IMR-90 (cell line): ENCODE measurements at regions not wholly inside any gene's neighbourhood (a gene's known extent, or its start where the extent isn't known, plus 50 kb on each side); places are given as distances from the start of the nearest gene placed in this dataset.

Source experiments
- ATAC-seq: fragments of 200-7000 bp; cut with Tn5 transposase; 2 replicates; pipeline ENCODE4 v1.9.1; 2020; ENCODE audit warnings: low read depth, mild to moderate bottlenecking, moderate library complexity
- BruUV-seq: library from RNA; stranded (reverse); fragments of 400-500 nt; replicated peaks from 2 replicates; lab custom pipeline; 2021; lab: Mats Ljungman, UMichigan
- CTCF ChIA-PET: fragments of 300-600 bp; formaldehyde crosslinking; extraction: SDS; loops from one replicate; lab custom pipeline; 2021; ENCODE audit warnings: antibody characterized with exemption; lab: Yijun Ruan, JAX
- POLR2A ChIA-PET: fragments of 300-600 bp; sonication (Branson Sonifier 250); formaldehyde crosslinking; loops from one replicate; lab custom pipeline; 2022; ENCODE audit warnings: antibody characterized with exemption; ENCODE audit not compliant: unreplicated experiment; lab: Charles Lee
- DNase-seq: peaks from one replicate; pipeline ENCODE4 v3.0.0; 2013
- H2AFZ ChIP-seq: replicated peaks from 2 replicates; pipeline ENCODE3; 2013; ENCODE audit warnings: low read length, mild to moderate bottlenecking; ENCODE audit not compliant: poor library complexity
- H2AK5ac ChIP-seq: 2 replicates; pipeline ENCODE4 v1.6.1; 2013; ENCODE audit warnings: low read depth, low read length, inconsistent platforms
- H2AK9ac ChIP-seq: replicated peaks from 2 replicates; pipeline ENCODE3; 2013; ENCODE audit warnings: mild to moderate bottlenecking, low read depth, low read length, moderate library complexity; ENCODE audit not compliant: poor library complexity
- H2BK120ac ChIP-seq: 2 replicates; pipeline ENCODE4 v1.6.1; 2013; ENCODE audit warnings: low read depth, low read length, inconsistent platforms
- H2BK15ac ChIP-seq: 3 replicates; pipeline ENCODE4 v1.6.1; 2013; ENCODE audit warnings: low read depth, low read length, inconsistent platforms
- H2BK20ac ChIP-seq: 2 replicates; pipeline ENCODE4 v1.6.1; 2013; ENCODE audit warnings: low read depth, mild to moderate bottlenecking, inconsistent platforms, low read length, moderate library complexity
- H2BK5ac ChIP-seq: 2 replicates; pipeline ENCODE4 v1.6.1; 2013; ENCODE audit warnings: mild to moderate bottlenecking, low read depth, low read length, inconsistent platforms; ENCODE audit not compliant: poor library complexity, severe bottlenecking
- H3K14ac ChIP-seq: replicated peaks from 2 replicates; pipeline ENCODE4 v1.6.1; 2013; ENCODE audit warnings: low read depth, low read length, inconsistent platforms
- H3K18ac ChIP-seq: 2 replicates; pipeline ENCODE4 v1.6.1; 2013; ENCODE audit warnings: low read depth, low read length, control low read depth
- H3K23ac ChIP-seq: 2 replicates; pipeline ENCODE4 v1.6.1; 2013; ENCODE audit warnings: low read depth, low read length, inconsistent platforms
- H3K27ac ChIP-seq: 2 replicates; pipeline ENCODE4 v1.5.1; 2013; ENCODE audit warnings: mild to moderate bottlenecking, control low read depth, low read length; ENCODE audit not compliant: insufficient read depth
- H3K27me3 ChIP-seq: 2 replicates; pipeline ENCODE4 v1.6.1; 2013; ENCODE audit warnings: low read length; ENCODE audit not compliant: control insufficient read depth, insufficient read depth
- H3K36me3 ChIP-seq: 2 replicates; pipeline ENCODE4 v1.6.1; 2013; ENCODE audit warnings: low read length, mixed read lengths; ENCODE audit not compliant: control insufficient read depth, insufficient read depth
- H3K4ac ChIP-seq: 2 replicates; pipeline ENCODE4 v1.6.1; 2013; ENCODE audit warnings: low read depth, low read length, inconsistent platforms
- H3K4me1 ChIP-seq: 2 replicates; pipeline ENCODE4 v1.6.1; 2013; ENCODE audit warnings: low read length, mixed read lengths; ENCODE audit not compliant: control insufficient read depth, insufficient read depth
- H3K4me2 ChIP-seq: 2 replicates; pipeline ENCODE4 v1.6.1; 2013; ENCODE audit warnings: low read depth, mild to moderate bottlenecking, control low read depth, low read length, moderate library complexity
- H3K4me3 ChIP-seq: 2 replicates; pipeline ENCODE4 v1.5.1; 2013; ENCODE audit warnings: low read depth, mild to moderate bottlenecking, control low read depth, low read length, moderate library complexity; ENCODE audit not compliant: insufficient read depth
- H3K56ac ChIP-seq: 2 replicates; pipeline ENCODE4 v1.6.1; 2013; ENCODE audit warnings: low read length, inconsistent platforms; ENCODE audit not compliant: insufficient read depth; ENCODE audit errors: extremely low read depth
- H3K79me1 ChIP-seq, 2 experiments: 2 replicates each; pipeline ENCODE4 v1.6.1; 2013; ENCODE audit warnings: low read length in 2 of 2, inconsistent platforms in 1 of 2, low read depth in 1 of 2
- H3K9ac ChIP-seq: 2 replicates; pipeline ENCODE4 v1.6.1; 2013; ENCODE audit warnings: low read depth, low read length, control low read depth
- H3K9me1 ChIP-seq: 2 replicates; pipeline ENCODE4 v1.6.1; 2013; ENCODE audit warnings: low read length, inconsistent platforms; ENCODE audit not compliant: insufficient read depth
- H3K9me3 ChIP-seq: 2 replicates; pipeline ENCODE4 v1.6.1; 2013; ENCODE audit warnings: low read length; ENCODE audit not compliant: control insufficient read depth, insufficient read depth
- H4K20me1 ChIP-seq: 2 replicates; pipeline ENCODE4 v1.6.1; 2013; ENCODE audit warnings: low read length, inconsistent platforms; ENCODE audit not compliant: insufficient read depth
- H4K5ac ChIP-seq: 2 replicates; pipeline ENCODE4 v1.6.1; 2013; ENCODE audit warnings: mild to moderate bottlenecking, low read depth, low read length, control low read depth
- H4K8ac ChIP-seq, 2 experiments: 2 replicates each; pipeline ENCODE4 v1.6.1; 2013; ENCODE audit warnings: low read depth in 2 of 2, low read length in 2 of 2, control low read depth in 1 of 2, inconsistent platforms in 1 of 2
- H4K91ac ChIP-seq: 2 replicates; pipeline ENCODE4 v1.6.1; 2013; ENCODE audit warnings: low read depth, low read length, inconsistent platforms; ENCODE audit not compliant: insufficient read depth
- BHLHE40 ChIP-seq: fragments of 150-350 bp; IDR thresholded peaks from 2 replicates; pipeline ENCODE4 v1.6.1; 2016; ENCODE audit warnings: mild to moderate bottlenecking, low read depth, low read length
- CEBPB ChIP-seq: IDR thresholded peaks from 2 replicates; pipeline ENCODE4 v1.6.1; 2012; ENCODE audit warnings: low read depth, low read length, improper control_type of control experiment
- CHD1 ChIP-seq: IDR thresholded peaks from 2 replicates; pipeline ENCODE4 v1.6.1; 2012; ENCODE audit warnings: low read depth, low read length, improper control_type of control experiment
- CTCF ChIP-seq: conservative IDR thresholded peaks from 2 replicates; pipeline ENCODE4 v1.5.1; 2012; ENCODE audit warnings: mild to moderate bottlenecking, low read depth, low read length, improper control_type of control experiment
- ELK1 ChIP-seq: fragments of 150-350 bp; IDR thresholded peaks from 2 replicates; pipeline ENCODE4 v1.6.1; 2016; ENCODE audit warnings: low read depth, mild to moderate bottlenecking, low read length, moderate library complexity, borderline replicate concordance
- FOS ChIP-seq: fragments of 150-350 bp; IDR thresholded peaks from 2 replicates; pipeline ENCODE4 v1.6.1; 2016; ENCODE audit warnings: low read depth, low read length
- MAFK ChIP-seq: IDR thresholded peaks from 2 replicates; pipeline ENCODE4 v1.6.1; 2012; ENCODE audit warnings: low read depth, low read length, improper control_type of control experiment
- MAZ ChIP-seq: IDR thresholded peaks from 2 replicates; pipeline ENCODE4 v1.6.1; 2012; ENCODE audit warnings: low read depth, mild to moderate bottlenecking, low read length, improper control_type of control experiment, moderate library complexity, borderline replicate concordance
- MXI1 ChIP-seq: IDR thresholded peaks from 2 replicates; pipeline ENCODE4 v1.6.1; 2012; ENCODE audit warnings: low read depth, mild to moderate bottlenecking, low read length, moderate library complexity, borderline replicate concordance
- NFE2L2 ChIP-seq: fragments of 150-350 bp; IDR thresholded peaks from 2 replicates; pipeline ENCODE4 v1.6.1; 2016; ENCODE audit warnings: low read depth, mild to moderate bottlenecking, low read length
- POLR2A ChIP-seq: IDR thresholded peaks from 2 replicates; pipeline ENCODE4 v1.6.1; 2012; ENCODE audit warnings: mild to moderate bottlenecking, low read depth, low read length
- RAD21 ChIP-seq: IDR thresholded peaks from 2 replicates; pipeline ENCODE4 v1.6.1; 2012; ENCODE audit warnings: low read length, improper control_type of control experiment
- RFX5 ChIP-seq: IDR thresholded peaks from 2 replicates; pipeline ENCODE4 v1.8.0; 2012; ENCODE audit warnings: low read depth, mild to moderate bottlenecking, low read length, moderate library complexity
- SMC3 ChIP-seq: fragments of 150-350 bp; IDR thresholded peaks from 2 replicates; pipeline ENCODE4 v1.6.1; 2016; ENCODE audit warnings: low read depth, mild to moderate bottlenecking, antibody characterized with exemption, low read length, moderate library complexity
- USF2 ChIP-seq: fragments of 150-350 bp; IDR thresholded peaks from 2 replicates; pipeline ENCODE4 v1.6.1; 2017; ENCODE audit warnings: mild to moderate bottlenecking, antibody characterized with exemption, low read length, low read depth
- WGBS, 2 experiments: methylation state at CpG; one replicate each; pipeline versions ENCODE4 v1.1.5 to v1.1.7; 2013; ENCODE audit warnings: missing lambda C conversion rate in 2 of 2; ENCODE audit not compliant: insufficient read length in 1 of 2; ENCODE audit errors: extremely low coverage in 2 of 2; 5-methylcytosine and 5-hydroxymethylcytosine counted together
- dilution Hi-C: fragments of 300-500 bp; cut with HindIII; formaldehyde crosslinking; loops from one replicate; pipeline ENCODE4 v1.14.3; 2018; ENCODE audit warnings: low sequenced_read_pairs; ENCODE audit not compliant: unreplicated experiment
- in situ Hi-C: fragments of 300-500 bp; cut with MboI; formaldehyde crosslinking; loops from 3 replicates; pipeline ENCODE4 v1.14.3; 2019; ENCODE audit warnings: low sequenced_read_pairs, inconsistent platforms, mixed read lengths
- intact Hi-C: fragments of 100-400 bp; cut with micrococcal nuclease; formaldehyde crosslinking; loops from 2 replicates; pipeline ENCODE4 v1.10.0; 2022

GRCh38 chr3:27659279-27660021 lies 62.7 kb downstream of the EOMES start:
- intact Hi-C loops (loop anchor here (1.0 kb wide), 1 partner anchor 176 kb away; no protein-coding TSS in a partner anchor), in situ Hi-C loops (no loop called here), dilution Hi-C loops (no loop called here)
- H2AK9ac ChIP-seq: no peak overlapping the region
- no peak overlapping the region; the same call in 1 of the 2 replicates for H2AK5ac ChIP-seq
- POLR2A ChIA-PET: no interaction called here
- H3K4me3 ChIP-seq: no peak overlapping the region
- no peak overlapping the region for H3K56ac ChIP-seq
- H2BK5ac ChIP-seq: peak overlapping the region; percentile 40
- peak overlapping the region; percentile 59 for H2AFZ ChIP-seq
- peak overlapping the region; percentile 91; the same call in 2 of the 3 replicates for H2BK15ac ChIP-seq
- WGBS, 2 experiments: 100% methylated on average over 1 of the region's 3 CpGs; no CpG with 5 or more reads in 1 of the 2 experiments
- CTCF ChIA-PET: interaction anchor here (0.6 kb wide), 1 partner anchor 225 kb away, joined by 3 read pairs; no protein-coding TSS in a partner anchor
- H3K9me3 ChIP-seq: no peaks in the 10 kb centered on the region
- peak overlapping the region; percentile 38 for H2BK120ac ChIP-seq
- H3K4me1 ChIP-seq: peaks cover 2% of the 10 kb centered on the region; the same call in 1 of the 2 replicates
- H4K8ac ChIP-seq: peak overlapping the region in 1 of 2 experiments; percentile 74; a peak in 1 of 4 replicates
- H3K27ac ChIP-seq: no peak overlapping the region
- H4K5ac ChIP-seq: no peak overlapping the region
- DNase-seq (peak; percentile 47), ATAC-seq (peak; percentile 84)
- H3K18ac ChIP-seq: no peak overlapping the region
- no peaks in the 10 kb centered on the region for H3K79me1 ChIP-seq
- no peak overlapping the region for H3K23ac ChIP-seq
- no peaks in the 10 kb centered on the region for H3K9me1 ChIP-seq
- H3K27me3 ChIP-seq: no peaks in the 10 kb centered on the region
- H3K4ac ChIP-seq: peak overlapping the region; percentile 61; the same call in 1 of the 2 replicates
- peak overlapping the region; percentile 91; the same call in 1 of the 2 replicates for H2BK20ac ChIP-seq
- H4K91ac ChIP-seq: no peak overlapping the region
- H3K36me3 ChIP-seq: no peaks in the 10 kb centered on the region
- H3K14ac ChIP-seq: no peak overlapping the region
- H4K20me1 ChIP-seq: no peaks in the 10 kb centered on the region
- no TSS peak for BruUV-seq
- H3K9ac ChIP-seq: no peak overlapping the region
- H3K4me2 ChIP-seq: no peak overlapping the region
- no peak for TF ChIP-seq USF2
- no peak for TF ChIP-seq CHD1
- TF ChIP-seq CEBPB: no peak
- no peak for TF ChIP-seq MAZ
- no peak for TF ChIP-seq RFX5
- no peak for TF ChIP-seq NFE2L2
- TF ChIP-seq MAFK: 0 out of 2 replicates have a peak, but pooled peaks have one; percentile 24
- TF ChIP-seq ELK1: no peak
- TF ChIP-seq SMC3: peak; percentile 72
- TF ChIP-seq CTCF: peak; percentile 69
- no peak for TF ChIP-seq MXI1
- TF ChIP-seq BHLHE40: no peak
- no peak for TF ChIP-seq POLR2A
- peak; percentile 72 for TF ChIP-seq RAD21
- TF ChIP-seq FOS: no peak
